ENCODE measurements at regions not wholly inside any gene's neighbourhood (a gene's known extent, or its start where the extent isn't known, plus 50 kb on each side); places are given as distances from the start of the nearest gene placed in this dataset.

DNA sequence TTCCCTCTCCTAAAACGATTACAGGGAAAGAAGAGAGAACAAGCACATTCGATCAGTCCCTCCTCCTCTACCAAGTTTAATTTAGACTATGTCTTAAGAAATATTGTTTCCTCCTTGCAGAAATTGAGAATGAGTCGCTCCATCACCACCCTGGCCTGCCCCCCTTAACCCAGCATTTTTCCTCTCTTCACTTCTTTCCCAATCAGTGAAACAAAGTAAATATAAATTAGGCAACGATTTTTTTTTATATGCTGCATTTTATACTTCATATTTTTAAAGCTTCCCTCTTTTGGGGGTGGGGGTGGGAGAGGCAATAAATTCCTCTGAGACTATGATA lies 300.0 kb downstream of the SPRY2 start:
- Histone ChIP-seq H3K4me3 (replicated peaks; ENCODE audit: low read depth, low read length) (no peak overlapping the region), H3K27me3 (replicated peaks; ENCODE audit: control insufficient read depth, insufficient read depth, low read length) (no peaks in the 10 kb centered on the region), H3K36me3 (ENCODE audit: control insufficient read depth, insufficient read depth, low read length) (no peaks in the 10 kb centered on the region)
- DNase-seq (ENCODE audit: extremely low read depth, insufficient read length), result no peak
- TF ChIP-seq, protein P1, sequence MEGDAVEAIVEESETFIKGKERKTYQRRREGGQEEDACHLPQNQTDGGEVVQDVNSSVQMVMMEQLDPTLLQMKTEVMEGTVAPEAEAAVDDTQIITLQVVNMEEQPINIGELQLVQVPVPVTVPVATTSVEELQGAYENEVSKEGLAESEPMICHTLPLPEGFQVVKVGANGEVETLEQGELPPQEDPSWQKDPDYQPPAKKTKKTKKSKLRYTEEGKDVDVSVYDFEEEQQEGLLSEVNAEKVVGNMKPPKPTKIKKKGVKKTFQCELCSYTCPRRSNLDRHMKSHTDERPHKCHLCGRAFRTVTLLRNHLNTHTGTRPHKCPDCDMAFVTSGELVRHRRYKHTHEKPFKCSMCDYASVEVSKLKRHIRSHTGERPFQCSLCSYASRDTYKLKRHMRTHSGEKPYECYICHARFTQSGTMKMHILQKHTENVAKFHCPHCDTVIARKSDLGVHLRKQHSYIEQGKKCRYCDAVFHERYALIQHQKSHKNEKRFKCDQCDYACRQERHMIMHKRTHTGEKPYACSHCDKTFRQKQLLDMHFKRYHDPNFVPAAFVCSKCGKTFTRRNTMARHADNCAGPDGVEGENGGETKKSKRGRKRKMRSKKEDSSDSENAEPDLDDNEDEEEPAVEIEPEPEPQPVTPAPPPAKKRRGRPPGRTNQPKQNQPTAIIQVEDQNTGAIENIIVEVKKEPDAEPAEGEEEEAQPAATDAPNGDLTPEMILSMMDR (IDR thresholded peaks at IDR 0.05; ENCODE audit: insufficient read depth, low read length, poor library complexity, severe bottlenecking), result no peak

- Histone ChIP-seq H3K36me3 (ENCODE audit: control insufficient read depth, insufficient read depth, low read length) (no peaks in the 10 kb centered on the region), H3K4me3 (replicated peaks; ENCODE audit: low read depth, low read length) (no peak overlapping the region), H3K27me3 (replicated peaks; ENCODE audit: control insufficient read depth, insufficient read depth, low read length) (no peaks in the 10 kb centered on the region)
- no peak for DNase-seq (ENCODE audit: extremely low read depth, insufficient read length)
- TF ChIP-seq, protein P1 (IDR thresholded peaks at IDR 0.05; ENCODE audit: insufficient read depth, low read length, poor library complexity, severe bottlenecking), result no peak
Observed at GRCh38 chr13:80040196-80040980, 300.5 kb downstream of the SPRY2 start.

DNA sequence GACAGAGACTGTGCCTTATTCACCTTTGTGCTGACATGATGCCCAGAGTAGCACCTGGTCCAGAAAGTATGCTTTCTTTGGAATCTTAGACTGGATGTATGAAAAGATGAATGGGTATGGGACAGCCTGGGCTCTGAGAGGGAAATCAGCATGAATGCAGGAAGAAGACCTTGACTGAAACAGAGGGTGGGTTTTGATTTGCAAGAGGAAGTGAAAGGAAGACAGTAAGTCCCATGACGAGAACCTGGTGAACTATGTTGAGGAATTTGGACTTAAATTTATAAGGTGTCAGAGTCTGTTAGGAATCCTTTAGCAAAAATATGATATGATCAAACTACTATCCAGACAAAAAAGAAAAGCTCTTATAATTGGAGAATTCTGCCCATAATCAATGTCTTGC lies 301.9 kb downstream of the SPRY2 start:
- TF ChIP-seq, protein P1 (IDR thresholded peaks at IDR 0.05; ENCODE audit: insufficient read depth, low read length, poor library complexity, severe bottlenecking), result no peak
- DNase-seq (ENCODE audit: extremely low read depth, insufficient read length), result no peak
- H3K36me3 ChIP-seq (ENCODE audit: control insufficient read depth, insufficient read depth, low read length), result no peaks in the 10 kb centered on the region
- no peak overlapping the region for H3K4me3 ChIP-seq (replicated peaks; ENCODE audit: low read depth, low read length)
- no peaks in the 10 kb centered on the region for H3K27me3 ChIP-seq (replicated peaks; ENCODE audit: control insufficient read depth, insufficient read depth, low read length)

- DNase-seq (ENCODE audit: extremely low read depth, insufficient read length), result no peak
- no peak overlapping the region for H3K4me3 ChIP-seq (replicated peaks; ENCODE audit: low read depth, low read length)
- no peaks in the 10 kb centered on the region for H3K27me3 ChIP-seq (replicated peaks; ENCODE audit: control insufficient read depth, insufficient read depth, low read length)
- H3K36me3 ChIP-seq (ENCODE audit: control insufficient read depth, insufficient read depth, low read length), result no peaks in the 10 kb centered on the region
- TF ChIP-seq, protein P1 (IDR thresholded peaks at IDR 0.05; ENCODE audit: insufficient read depth, low read length, poor library complexity, severe bottlenecking), result no peak
Observed at GRCh38 chr13:80038371-80038770, 302.6 kb downstream of the SPRY2 start.

- TF ChIP-seq, protein P1 (IDR thresholded peaks at IDR 0.05; ENCODE audit: insufficient read depth, low read length, poor library complexity, severe bottlenecking), result no peak
- H3K36me3 ChIP-seq (ENCODE audit: control insufficient read depth, insufficient read depth, low read length), result no peaks in the 10 kb centered on the region
- H3K27me3 ChIP-seq (replicated peaks; ENCODE audit: control insufficient read depth, insufficient read depth, low read length), result no peaks in the 10 kb centered on the region
- DNase-seq (ENCODE audit: extremely low read depth, insufficient read length), result no peak
- H3K4me3 ChIP-seq (replicated peaks; ENCODE audit: low read depth, low read length), result no peak overlapping the region
Observed at GRCh38 chr13:80037505-80037888, 303.4 kb downstream of the SPRY2 start.
